ENCODE measurements at regions not wholly inside any gene's neighbourhood (a gene's known extent, or its start where the extent isn't known, plus 50 kb on each side); places are given as distances from the start of the nearest gene placed in this dataset.
A peak's percentile ranks its signal among the peaks of the same experiment; 100 is the strongest.

DNA sequence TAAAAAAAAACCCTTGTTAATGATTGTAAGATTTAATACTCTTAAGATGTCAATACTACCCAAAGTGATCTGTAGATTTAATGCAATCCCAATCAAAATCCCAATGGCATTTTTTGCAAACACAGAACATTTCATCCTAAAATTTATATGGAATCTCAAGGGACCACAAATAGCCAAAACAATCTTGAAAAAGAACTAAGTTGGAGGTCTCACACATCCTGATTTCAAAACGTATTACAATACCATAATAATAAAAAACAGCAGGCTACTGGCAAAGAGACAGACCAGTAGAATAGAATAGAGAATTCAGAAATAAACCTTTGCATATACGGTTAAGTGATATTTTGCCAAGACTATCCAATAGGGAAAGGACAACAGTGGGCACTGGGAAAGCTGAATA lies 331.9 kb upstream of the JARID2 start:
- DNase-seq: no peak

DNA sequence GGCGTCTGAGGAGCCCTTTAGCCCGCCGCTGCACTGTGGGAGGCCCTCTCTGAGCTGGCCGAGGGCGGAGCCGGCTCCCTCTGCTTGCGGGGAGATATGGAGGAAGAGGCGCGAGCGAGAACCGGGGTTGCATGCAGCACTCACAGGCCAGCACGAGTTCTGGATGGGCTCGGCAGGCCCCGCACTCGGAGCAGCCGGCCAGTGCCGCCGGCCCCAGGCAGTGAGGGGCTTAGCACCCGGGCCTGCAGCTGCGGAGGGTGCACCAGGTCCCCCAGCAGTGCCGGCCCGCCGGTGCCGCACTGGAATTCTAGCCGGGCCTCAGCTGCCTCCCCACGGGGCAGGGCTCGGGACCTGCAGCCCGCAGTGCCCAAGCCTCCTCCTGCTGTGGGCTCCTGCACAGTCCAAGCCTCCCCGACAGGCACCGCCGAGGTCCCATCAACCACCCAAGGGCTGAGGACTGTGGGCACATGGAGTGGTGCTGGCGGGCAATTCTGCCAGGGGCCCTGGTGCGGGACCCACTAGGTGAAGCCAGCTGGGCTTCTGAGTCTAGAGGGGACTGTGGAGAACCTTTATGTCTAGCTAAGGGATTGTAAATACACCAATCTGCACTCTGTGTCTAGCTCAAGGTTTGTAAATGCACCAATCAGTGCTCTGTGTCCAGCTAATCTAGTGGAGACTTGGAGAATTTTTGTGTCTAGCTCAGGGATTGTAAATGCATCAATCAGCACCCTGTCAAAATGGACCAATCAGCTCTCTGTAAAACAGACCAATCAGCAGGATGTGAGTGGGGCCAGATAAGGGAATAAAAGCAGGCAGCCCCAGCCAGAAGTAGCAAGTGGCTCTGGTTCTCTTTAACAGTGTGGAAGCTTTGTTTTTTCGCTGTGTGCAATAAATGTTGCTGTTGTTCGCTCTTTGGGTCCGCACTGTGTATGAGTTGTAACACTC lies 329.7 kb upstream of the JARID2 start:
- DNase-seq: no peak

GRCh38 chr6:14917109-14917910 lies 328.6 kb upstream of the JARID2 start:
- peak; percentile 71 for DNase-seq

DNA sequence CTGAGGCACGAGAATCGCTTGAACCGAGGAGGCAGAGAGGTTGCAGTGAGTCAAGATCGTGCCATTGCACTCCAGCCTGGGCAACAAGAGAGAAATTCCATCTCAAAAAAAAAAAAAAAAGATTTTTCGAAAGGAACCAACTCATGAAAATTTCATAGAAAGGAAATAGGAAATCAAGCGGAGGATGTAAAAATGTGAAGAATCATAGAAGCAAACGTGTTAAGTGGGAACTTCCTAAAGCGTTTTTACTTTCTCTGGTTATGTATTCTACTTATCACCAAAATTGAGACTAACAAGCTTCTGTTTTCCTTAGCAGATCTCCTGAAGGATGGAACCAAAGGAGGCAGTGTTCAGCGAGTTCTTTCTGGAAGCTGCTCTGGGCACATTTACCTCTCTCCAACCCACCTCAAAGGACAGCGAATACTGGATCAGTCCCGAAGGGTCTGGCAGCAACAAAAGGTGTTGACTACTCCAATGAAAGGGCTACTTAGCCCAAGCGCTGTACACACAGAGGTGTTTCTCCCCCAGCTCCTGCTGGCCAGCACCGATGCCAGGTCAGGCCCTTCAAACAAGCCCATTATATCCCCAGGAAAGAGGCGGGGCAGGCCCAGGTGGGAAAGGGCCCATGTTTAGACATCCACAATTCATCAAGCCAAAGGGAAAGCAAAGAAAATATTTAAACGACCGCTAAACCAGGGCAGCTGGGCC lies 327.5 kb upstream of the JARID2 start:
- no peak for DNase-seq

DNA sequence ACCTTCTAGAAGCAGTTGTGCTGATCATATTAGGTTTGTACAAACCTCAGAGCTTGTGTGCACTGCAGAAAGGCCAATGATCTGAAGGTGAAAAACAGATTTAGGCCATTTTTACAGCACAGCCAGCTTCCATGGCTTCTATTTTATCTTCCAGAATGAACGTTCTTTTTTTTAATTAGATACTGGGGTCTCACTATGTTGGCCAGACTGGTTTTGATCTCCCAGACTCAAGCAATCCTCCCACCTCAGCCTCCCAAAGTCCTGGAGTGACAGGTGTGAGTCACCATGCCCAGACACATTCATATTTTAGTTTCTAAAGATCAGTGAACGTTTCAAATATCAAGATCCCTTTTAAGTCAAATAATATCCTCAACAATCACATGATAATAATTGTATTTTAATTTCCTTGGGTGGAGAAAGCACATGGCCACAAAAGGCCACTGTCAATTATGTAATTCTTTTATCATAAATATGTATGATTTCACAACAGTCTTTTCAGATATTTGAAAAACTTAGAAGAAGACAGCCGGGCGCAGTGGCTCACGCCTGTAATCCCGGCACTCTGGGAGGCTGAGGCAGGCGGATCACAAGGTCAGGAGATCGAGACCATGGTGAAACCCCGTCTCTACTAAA lies 326.7 kb upstream of the JARID2 start:
- DNase-seq: no peak

GRCh38 chr6:14920276-14920675 lies 325.6 kb upstream of the JARID2 start:
- DNase-seq: no peak

DNA sequence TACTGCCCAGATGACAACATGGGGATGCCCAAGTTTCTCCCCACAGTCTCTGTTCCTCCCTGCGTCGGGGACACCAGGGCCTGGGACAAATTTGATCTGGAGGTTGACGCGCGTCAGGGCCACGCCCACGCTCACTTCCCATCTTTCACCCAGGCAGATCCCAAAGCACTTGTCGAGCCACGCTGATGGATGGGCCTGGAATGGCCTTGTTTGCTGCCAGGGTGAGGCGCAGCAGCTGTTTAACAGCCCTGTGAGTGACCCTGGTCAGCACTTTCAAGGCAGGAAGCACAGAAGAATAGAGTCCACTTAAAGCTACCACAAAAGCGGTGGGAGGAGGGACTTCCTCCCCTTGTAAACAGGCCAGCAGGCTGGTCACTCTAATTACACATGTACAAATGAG lies 324.7 kb upstream of the JARID2 start:
- no peak for DNase-seq

DNA sequence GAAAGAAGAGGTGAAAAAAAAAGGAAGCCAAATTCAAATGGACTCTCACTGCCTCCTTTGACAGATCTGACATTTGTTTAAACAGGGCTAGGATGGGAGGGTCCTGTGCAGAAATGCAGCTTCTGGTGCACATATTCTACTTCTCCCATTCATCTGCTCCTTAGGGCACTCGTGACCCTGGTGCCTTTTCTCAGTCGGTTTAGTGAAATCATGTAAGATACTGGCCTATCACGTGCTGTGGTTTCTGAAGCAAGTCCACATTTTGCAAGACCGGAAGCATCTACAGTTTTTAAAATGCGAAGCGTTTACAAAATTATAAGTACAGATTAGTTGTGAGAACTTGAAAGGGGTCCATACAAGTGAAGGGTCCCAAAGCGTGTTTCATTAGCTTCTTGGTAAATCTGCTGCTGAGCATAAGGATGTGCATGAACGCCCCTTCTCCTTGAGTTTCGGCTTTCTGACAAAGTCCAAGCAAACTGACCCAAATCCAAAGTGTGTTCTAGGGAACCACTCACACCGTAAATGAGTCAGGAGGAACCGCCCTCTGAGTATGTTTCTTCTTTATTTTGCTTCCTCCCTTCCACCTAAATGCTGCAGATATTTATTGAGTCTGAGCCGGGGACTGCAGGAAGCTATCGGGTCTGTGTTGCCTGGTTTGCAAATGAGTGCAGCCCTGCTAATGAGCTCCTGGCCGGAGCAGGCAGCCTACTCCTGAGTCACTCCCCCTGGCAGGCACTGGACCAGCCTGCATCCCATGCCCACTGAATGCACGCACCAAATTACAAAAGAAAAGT lies 323.8 kb upstream of the JARID2 start:
- no peak for DNase-seq

GRCh38 chr6:14922706-14923460 lies 323.0 kb upstream of the JARID2 start:
- no peak for DNase-seq

DNA sequence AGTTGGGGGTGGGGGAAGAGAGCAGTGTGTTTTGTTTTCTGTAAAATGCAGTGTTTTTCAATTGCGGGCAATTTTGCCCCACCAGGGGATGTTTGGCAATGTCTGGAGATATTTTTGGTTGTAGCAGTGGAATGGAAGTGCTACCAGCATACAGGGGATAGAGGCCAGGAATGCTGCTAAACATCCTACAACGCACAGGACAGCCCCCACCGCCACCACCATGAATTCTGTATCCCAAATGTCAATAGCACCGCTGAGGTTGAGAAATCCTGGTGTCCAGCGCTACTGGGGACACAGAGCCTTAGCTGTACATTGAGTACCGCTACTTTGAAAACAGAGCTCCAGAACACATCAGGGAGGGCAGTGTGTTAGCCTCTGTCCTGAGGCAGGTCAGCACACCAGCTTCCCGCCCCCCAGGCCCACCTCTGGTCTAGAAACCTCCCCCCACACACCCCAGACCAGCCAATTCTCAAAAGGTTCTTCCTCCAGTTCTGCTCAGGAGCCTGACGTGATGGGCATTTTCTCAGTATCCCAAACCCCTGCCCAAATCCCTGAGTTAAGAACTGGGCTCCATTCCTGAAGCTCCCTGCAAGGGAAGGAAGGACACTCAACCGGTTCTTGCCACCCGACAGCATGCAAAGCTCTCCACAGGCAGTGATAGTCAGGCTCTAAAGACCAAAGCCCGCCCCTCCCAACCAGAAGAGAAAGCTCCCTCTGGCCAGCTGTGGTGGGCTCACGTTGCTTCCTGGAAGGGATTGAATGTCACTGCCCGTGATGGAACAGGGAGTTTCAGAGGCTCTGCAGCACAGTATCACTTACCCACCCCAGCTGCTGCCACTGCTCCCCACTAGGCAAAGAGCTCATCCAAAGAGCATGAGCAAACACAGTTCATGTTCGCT lies 321.5 kb upstream of the JARID2 start:
- DNase-seq: no peak

- no peak for DNase-seq
These were observed 320.7 kb upstream of the JARID2 start for GRCh38 chr6:14925025-14925698.

DNA sequence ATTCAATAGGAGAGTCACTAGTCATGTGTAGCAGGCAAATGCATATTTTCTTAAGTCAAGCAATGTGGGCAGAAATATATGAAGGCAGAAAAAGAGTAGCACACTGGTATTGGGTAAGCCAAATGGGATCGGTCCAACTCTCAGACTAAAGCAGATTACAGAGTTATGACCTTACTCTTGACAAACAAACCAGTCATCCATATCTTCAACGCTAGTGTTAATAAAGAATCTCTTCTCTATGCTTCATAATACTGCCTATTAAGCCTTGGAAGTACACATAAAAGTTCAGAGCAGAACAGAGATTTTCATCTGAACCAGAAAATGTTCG lies 320.2 kb upstream of the JARID2 start:
- DNase-seq: no peak

DNA sequence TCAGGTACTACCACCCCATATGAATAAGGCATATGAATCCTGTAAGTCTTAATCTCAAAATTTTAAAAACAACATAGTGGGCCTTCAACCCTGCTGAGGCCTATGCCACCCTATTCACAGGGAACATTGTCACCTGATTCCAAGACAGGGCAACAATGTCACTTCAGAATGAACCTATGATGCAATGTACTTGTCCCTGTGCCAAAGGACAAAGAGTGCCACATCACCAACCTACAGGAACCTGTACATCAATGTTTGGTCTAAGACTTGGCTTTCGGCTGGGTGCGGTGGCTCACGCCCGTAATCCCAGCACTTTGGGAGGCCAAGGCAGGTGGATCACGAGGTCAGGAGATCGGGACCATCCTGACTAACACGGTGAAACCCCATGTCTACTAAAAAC lies 318.5 kb upstream of the JARID2 start:
- no peak for DNase-seq

GRCh38 chr6:14929291-14929690 lies 316.6 kb upstream of the JARID2 start:
- DNase-seq: no peak

DNA sequence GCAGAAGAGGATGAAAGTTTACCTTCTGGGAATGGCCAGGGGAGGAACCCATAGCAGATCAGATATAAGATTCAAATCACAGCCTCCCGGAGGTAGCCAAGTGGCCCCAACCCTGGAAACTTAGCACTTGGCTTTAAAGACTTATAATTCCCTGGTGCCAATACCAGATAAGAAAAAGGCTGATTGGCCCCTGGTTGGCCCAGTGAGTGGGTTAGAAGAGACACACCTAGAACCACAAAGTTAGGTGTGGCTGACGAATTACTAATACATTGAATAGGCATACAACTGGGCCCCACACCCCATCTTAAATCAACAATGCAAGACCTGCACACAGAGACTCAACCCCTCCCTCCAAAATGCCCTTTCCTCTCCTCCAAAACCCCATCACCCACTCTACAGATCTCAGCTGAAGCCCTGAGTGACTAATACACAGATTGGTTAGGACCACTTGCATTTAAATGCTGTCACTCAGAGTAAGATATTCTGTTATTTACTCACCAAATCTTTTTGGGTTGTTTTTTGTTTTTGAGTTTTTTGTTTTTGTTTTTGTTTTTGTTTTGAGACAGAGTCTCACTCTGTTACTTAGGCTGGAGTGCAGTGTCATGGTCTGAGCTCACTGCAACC lies 315.4 kb upstream of the JARID2 start:
- no peak for DNase-seq

GRCh38 chr6:14932485-14933182 lies 313.2 kb upstream of the JARID2 start:
- DNase-seq: no peak

GRCh38 chr6:14933183-14933544 lies 312.7 kb upstream of the JARID2 start:
- DNase-seq: no peak

- DNase-seq: no peak
These were observed 311.9 kb upstream of the JARID2 start for GRCh38 chr6:14934013-14934412.

- DNase-seq: no peak
These were observed 311.0 kb upstream of the JARID2 start for GRCh38 chr6:14934844-14935243.

Data from fibroblast of skin of right quadriceps (primary cell).